Gastrocnemius medialis (tissue), 4 donors: ENCODE measurements at regions not wholly inside any gene's neighbourhood (a gene's known extent, or its start where the extent isn't known, plus 50 kb on each side); places are given as distances from the start of the nearest gene placed in this dataset.

Experiments used
- POLR2A ChIP-seq, 2 donors: fragments of 450-650 bp; IDR thresholded peaks; one replicate each; pipeline ENCODE4 v1.6.1; 2017; ENCODE audit warnings: antibody characterized with exemption in 2 of 2, mild to moderate bottlenecking in 2 of 2, moderate library complexity in 2 of 2
- TF ChIP-seq, protein P1 (sequence below), 5 experiments: fragments of 450-650 bp in 3 of 5; fragments of 200-600 bp in 2 of 5; sonication (generic) in 2 of 5; IDR thresholded peaks in 4 of 5; conservative IDR thresholded peaks in 1 of 5; 1 replicate in 4 of 5; 2 replicates in 1 of 5; pipeline ENCODE4 v1.5.1; 2016 to 2019; ENCODE audit warnings: antibody characterized with exemption in 5 of 5, mild to moderate bottlenecking in 3 of 5, moderate library complexity in 3 of 5

DNA sequence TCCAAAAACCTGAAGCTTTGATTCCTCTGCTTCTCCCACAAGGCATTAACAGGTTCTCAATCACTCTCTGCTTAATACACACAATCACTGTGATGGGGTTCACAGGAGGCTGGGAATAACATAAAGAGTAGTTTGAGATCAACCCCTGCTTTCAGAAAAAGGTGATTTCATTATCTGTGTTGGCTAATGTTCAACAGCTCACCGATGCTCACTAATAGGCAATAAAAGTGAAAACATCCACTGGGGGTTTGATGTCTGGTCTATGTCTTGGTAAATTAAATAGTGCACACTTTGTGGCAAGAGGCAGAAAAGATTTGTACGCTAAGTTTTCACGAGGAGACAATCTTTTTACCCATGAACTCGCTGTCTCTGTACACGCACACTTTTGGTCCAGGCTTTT is 159.3 kb upstream of the SERPINE2 start:
- TF ChIP-seq, protein P1, sequence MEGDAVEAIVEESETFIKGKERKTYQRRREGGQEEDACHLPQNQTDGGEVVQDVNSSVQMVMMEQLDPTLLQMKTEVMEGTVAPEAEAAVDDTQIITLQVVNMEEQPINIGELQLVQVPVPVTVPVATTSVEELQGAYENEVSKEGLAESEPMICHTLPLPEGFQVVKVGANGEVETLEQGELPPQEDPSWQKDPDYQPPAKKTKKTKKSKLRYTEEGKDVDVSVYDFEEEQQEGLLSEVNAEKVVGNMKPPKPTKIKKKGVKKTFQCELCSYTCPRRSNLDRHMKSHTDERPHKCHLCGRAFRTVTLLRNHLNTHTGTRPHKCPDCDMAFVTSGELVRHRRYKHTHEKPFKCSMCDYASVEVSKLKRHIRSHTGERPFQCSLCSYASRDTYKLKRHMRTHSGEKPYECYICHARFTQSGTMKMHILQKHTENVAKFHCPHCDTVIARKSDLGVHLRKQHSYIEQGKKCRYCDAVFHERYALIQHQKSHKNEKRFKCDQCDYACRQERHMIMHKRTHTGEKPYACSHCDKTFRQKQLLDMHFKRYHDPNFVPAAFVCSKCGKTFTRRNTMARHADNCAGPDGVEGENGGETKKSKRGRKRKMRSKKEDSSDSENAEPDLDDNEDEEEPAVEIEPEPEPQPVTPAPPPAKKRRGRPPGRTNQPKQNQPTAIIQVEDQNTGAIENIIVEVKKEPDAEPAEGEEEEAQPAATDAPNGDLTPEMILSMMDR (IDR thresholded peaks at IDR 0.05 in 4 of 5, conservative IDR thresholded peaks at IDR 0.05 in 1 of 5): no peak
- TF ChIP-seq POLR2A (IDR thresholded peaks at IDR 0.05): no peak
